ENCODE measurements at regions not wholly inside any gene's neighbourhood (a gene's known extent, or its start where the extent isn't known, plus 50 kb on each side); places are given as distances from the start of the nearest gene placed in this dataset.

DNA sequence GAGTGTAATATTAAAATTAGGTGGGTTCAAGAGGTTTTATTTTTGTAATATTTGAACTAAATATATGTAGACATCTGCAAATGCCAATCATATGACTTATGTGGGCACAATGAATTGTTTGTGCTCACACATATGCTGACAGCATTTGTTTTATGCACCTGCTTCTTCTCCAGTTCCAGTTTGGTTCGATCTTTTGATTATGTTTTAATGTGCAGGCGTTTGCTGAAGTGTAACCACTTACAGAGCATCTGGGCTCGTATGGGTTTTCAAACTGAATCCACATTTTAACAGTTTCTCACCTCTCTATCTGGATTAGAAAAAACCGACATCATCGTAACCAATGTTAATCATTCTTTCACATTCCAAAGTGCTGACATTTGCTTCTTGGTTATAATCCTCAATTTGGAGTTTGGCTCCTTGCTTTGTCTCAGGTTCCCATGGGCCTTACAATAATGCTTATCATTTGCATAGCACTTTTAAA lies 129.1 kb upstream of the SPACA1 start:
- Histone ChIP-seq H3K4me2 (ENCODE audit: low read length) (no peak overlapping the region), H3K27ac (ENCODE audit: low read depth, low read length) (no peak overlapping the region), H3K79me1 (ENCODE audit: low read length) (no peaks in the 10 kb centered on the region), H4K8ac (ENCODE audit: low read depth, low read length) (no peak overlapping the region), H3K14ac (ENCODE audit: low read length) (no peak overlapping the region), H3K9ac (ENCODE audit: low read length) (no peak overlapping the region), H2BK12ac (ENCODE audit: low read length) (no peak overlapping the region), H4K12ac (ENCODE audit: low read depth, low read length) (no peak overlapping the region), H2AFZ (ENCODE audit: insufficient read depth, low read length, poor library complexity) (no peak overlapping the region), H3K4me3 (ENCODE audit: low read depth, low read length) (no peak overlapping the region), H3K36me3 (ENCODE audit: control insufficient read depth in 1 of 2, insufficient read depth in 2 of 2, low read length in 2 of 2) (no peaks in the 10 kb centered on the region), H3K4me1 (ENCODE audit: control insufficient read depth in 1 of 2, insufficient read depth in 2 of 2, low read length in 2 of 2) (no peaks in the 10 kb centered on the region), H3K9me3 (ENCODE audit: insufficient read depth, low read depth, low read length) (peaks cover 6% of the 10 kb centered on the region), H2BK120ac (ENCODE audit: insufficient read depth, low read length, poor library complexity) (no peak overlapping the region), H3K27me3 (ENCODE audit: insufficient read depth, low read length) (no peaks in the 10 kb centered on the region), H3K18ac (ENCODE audit: low read length) (no peak overlapping the region), H3K4ac (ENCODE audit: low read depth, low read length) (no peak overlapping the region), H3K23ac (ENCODE audit: low read length) (no peak overlapping the region), H4K91ac (ENCODE audit: low read depth, low read length) (no peak overlapping the region), H2AK5ac (ENCODE audit: low read length) (no peak overlapping the region), H3K79me2 (ENCODE audit: control insufficient read depth, insufficient read depth, low read length, poor library complexity) (no peaks in the 10 kb centered on the region), H2BK5ac (ENCODE audit: low read depth, low read length, poor library complexity) (no peak overlapping the region)
- WGBS (ENCODE audit: extremely low coverage, insufficient coverage, insufficient read length), result no CpG with 5 or more reads among the region's 5 CpGs
- DNase-seq, result no peak

DNA sequence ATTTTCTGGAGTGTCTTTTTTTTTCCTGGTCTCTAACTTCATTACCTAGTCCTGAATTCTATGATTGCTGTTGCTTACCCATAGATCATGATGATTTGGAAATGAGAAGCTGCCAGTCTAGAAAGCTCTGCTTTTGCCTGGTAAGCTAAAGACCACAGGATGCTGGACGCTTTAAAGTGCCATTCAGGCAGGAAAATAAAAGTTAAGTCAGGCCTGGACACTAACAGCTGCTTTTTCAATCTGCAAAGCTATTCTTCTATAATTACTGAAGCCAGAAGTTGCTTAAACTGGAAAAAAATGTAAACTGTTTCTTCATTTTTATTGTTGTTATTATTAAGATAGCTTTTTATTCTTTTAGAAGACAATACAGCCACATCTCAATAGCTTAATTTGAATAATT lies 129.8 kb upstream of the SPACA1 start:
- Histone ChIP-seq H3K4me2 (ENCODE audit: low read length) (no peak overlapping the region), H2BK120ac (ENCODE audit: insufficient read depth, low read length, poor library complexity) (no peak overlapping the region), H4K12ac (ENCODE audit: low read depth, low read length) (no peak overlapping the region), H3K4me1 (ENCODE audit: control insufficient read depth in 1 of 2, insufficient read depth in 2 of 2, low read length in 2 of 2) (no peaks in the 10 kb centered on the region), H2BK12ac (ENCODE audit: low read length) (no peak overlapping the region), H3K14ac (ENCODE audit: low read length) (no peak overlapping the region), H3K27ac (ENCODE audit: low read depth, low read length) (no peak overlapping the region), H3K9me3 (ENCODE audit: insufficient read depth, low read depth, low read length) (peaks cover 6% of the 10 kb centered on the region), H4K8ac (ENCODE audit: low read depth, low read length) (no peak overlapping the region), H3K18ac (ENCODE audit: low read length) (no peak overlapping the region), H3K4me3 (ENCODE audit: low read depth, low read length) (no peak overlapping the region), H2AK5ac (ENCODE audit: low read length) (no peak overlapping the region), H3K79me1 (ENCODE audit: low read length) (no peaks in the 10 kb centered on the region), H3K27me3 (ENCODE audit: insufficient read depth, low read length) (no peaks in the 10 kb centered on the region), H3K9ac (ENCODE audit: low read length) (no peak overlapping the region), H4K91ac (ENCODE audit: low read depth, low read length) (no peak overlapping the region), H3K23ac (ENCODE audit: low read length) (no peak overlapping the region), H3K79me2 (ENCODE audit: control insufficient read depth, insufficient read depth, low read length, poor library complexity) (no peaks in the 10 kb centered on the region), H2AFZ (ENCODE audit: insufficient read depth, low read length, poor library complexity) (no peak overlapping the region), H2BK5ac (ENCODE audit: low read depth, low read length, poor library complexity) (no peak overlapping the region), H3K36me3 (ENCODE audit: control insufficient read depth in 1 of 2, insufficient read depth in 2 of 2, low read length in 2 of 2) (no peaks in the 10 kb centered on the region), H3K4ac (ENCODE audit: low read depth, low read length) (no peak overlapping the region)
- no peak for DNase-seq
- no CpG with 5 or more reads among the region's 1 CpG for WGBS (ENCODE audit: extremely low coverage, insufficient coverage, insufficient read length)

DNA sequence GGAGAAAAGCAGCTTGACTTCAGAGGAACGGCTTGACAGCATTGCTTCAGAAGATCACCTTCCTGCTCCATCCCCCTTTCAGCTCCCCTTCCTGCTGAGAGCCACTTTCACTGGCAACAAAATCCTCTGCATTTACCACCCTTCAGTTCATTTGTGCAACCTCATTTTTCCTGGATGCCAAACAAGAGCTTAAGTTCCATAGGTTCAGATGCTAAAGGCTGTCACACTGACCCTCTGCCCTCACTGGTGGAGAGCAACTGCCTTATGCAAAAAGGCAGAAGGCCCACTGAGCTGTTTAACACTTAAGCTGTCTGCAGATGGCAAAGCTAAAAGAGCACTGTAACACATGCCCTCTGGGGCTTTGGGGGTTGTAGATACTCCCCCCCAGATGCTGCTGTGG lies 131.2 kb upstream of the SPACA1 start:
- Histone ChIP-seq H3K79me2 (ENCODE audit: control insufficient read depth, insufficient read depth, low read length, poor library complexity) (no peaks in the 10 kb centered on the region), H2AK5ac (ENCODE audit: low read length) (no peak overlapping the region), H3K4me1 (ENCODE audit: control insufficient read depth in 1 of 2, insufficient read depth in 2 of 2, low read length in 2 of 2) (no peaks in the 10 kb centered on the region), H2AFZ (ENCODE audit: insufficient read depth, low read length, poor library complexity) (no peak overlapping the region), H4K8ac (ENCODE audit: low read depth, low read length) (no peak overlapping the region), H3K23ac (ENCODE audit: low read length) (no peak overlapping the region), H3K9me3 (ENCODE audit: insufficient read depth, low read depth, low read length) (peaks cover 6% of the 10 kb centered on the region), H3K4ac (ENCODE audit: low read depth, low read length) (no peak overlapping the region), H4K91ac (ENCODE audit: low read depth, low read length) (no peak overlapping the region), H2BK120ac (ENCODE audit: insufficient read depth, low read length, poor library complexity) (no peak overlapping the region), H2BK5ac (ENCODE audit: low read depth, low read length, poor library complexity) (no peak overlapping the region), H3K4me2 (ENCODE audit: low read length) (no peak overlapping the region), H3K18ac (ENCODE audit: low read length) (no peak overlapping the region), H3K9ac (ENCODE audit: low read length) (no peak overlapping the region), H3K4me3 (ENCODE audit: low read depth, low read length) (no peak overlapping the region), H3K79me1 (ENCODE audit: low read length) (no peaks in the 10 kb centered on the region), H3K27me3 (ENCODE audit: insufficient read depth, low read length) (no peaks in the 10 kb centered on the region), H4K12ac (ENCODE audit: low read depth, low read length) (no peak overlapping the region), H3K14ac (ENCODE audit: low read length) (no peak overlapping the region), H3K36me3 (ENCODE audit: control insufficient read depth in 1 of 2, insufficient read depth in 2 of 2, low read length in 2 of 2) (no peaks in the 10 kb centered on the region), H2BK12ac (ENCODE audit: low read length) (no peak overlapping the region), H3K27ac (ENCODE audit: low read depth, low read length) (no peak overlapping the region)
- WGBS (ENCODE audit: extremely low coverage, insufficient coverage, insufficient read length), result no CpG with 5 or more reads among the region's 1 CpG
- no peak for DNase-seq

DNA sequence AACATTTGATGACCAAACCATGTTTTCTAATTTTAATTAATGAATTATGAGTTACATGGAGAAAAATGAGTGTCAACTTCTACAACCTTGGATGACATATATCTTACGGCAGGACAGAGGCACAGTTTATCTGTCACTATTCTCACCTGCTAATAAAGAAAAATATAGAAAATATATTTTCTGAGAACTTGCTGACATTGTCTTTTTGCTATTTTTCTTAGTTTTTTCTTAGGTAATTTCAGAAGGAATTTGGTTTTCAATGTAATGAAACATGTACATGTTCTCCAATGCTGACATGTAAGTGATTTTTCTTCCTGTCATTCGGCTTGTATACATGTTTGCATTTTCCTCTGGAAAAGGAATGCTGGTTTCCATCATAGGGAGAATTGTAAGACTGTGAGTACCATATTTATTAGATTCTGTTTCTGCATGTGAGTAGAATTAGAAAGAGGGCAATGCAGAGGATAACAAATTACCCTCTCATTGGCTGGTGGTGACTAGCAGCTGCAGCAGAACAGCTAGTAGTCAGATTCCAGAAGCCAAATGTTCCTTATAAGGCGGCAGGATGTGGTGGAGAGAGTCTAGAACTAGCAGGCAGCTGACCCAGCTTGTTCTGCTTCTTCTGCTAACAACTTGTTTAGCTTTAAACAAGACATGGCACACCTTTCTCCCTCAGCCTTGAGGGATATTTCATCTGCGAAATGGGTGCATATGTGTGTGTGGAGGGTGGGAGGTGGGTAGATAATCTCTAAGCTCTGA lies 132.8 kb upstream of the SPACA1 start:
- H3K9ac ChIP-seq (ENCODE audit: low read length), result no peak overlapping the region

More for the DNA sequence above, 132.8 kb upstream of the SPACA1 start:
- Histone ChIP-seq H3K27ac (ENCODE audit: low read depth, low read length) (no peak overlapping the region), H3K14ac (ENCODE audit: low read length) (no peak overlapping the region), H3K23ac (ENCODE audit: low read length) (no peak overlapping the region), H3K4ac (ENCODE audit: low read depth, low read length) (no peak overlapping the region), H4K12ac (ENCODE audit: low read depth, low read length) (no peak overlapping the region), H3K79me2 (ENCODE audit: control insufficient read depth, insufficient read depth, low read length, poor library complexity) (no peaks in the 10 kb centered on the region), H2BK5ac (ENCODE audit: low read depth, low read length, poor library complexity) (no peak overlapping the region), H3K4me2 (ENCODE audit: low read length) (no peak overlapping the region), H3K36me3 (ENCODE audit: control insufficient read depth in 1 of 2, insufficient read depth in 2 of 2, low read length in 2 of 2) (no peaks in the 10 kb centered on the region), H3K79me1 (ENCODE audit: low read length) (no peaks in the 10 kb centered on the region), H2AFZ (ENCODE audit: insufficient read depth, low read length, poor library complexity) (no peak overlapping the region), H3K27me3 (ENCODE audit: insufficient read depth, low read length) (no peaks in the 10 kb centered on the region), H4K91ac (ENCODE audit: low read depth, low read length) (no peak overlapping the region), H3K4me3 (ENCODE audit: low read depth, low read length) (no peak overlapping the region), H2AK5ac (ENCODE audit: low read length) (no peak overlapping the region), H4K8ac (ENCODE audit: low read depth, low read length) (no peak overlapping the region), H3K18ac (ENCODE audit: low read length) (no peak overlapping the region), H2BK12ac (ENCODE audit: low read length) (no peak overlapping the region), H2BK120ac (ENCODE audit: insufficient read depth, low read length, poor library complexity) (no peak overlapping the region), H3K9me3 (ENCODE audit: insufficient read depth, low read depth, low read length) (peaks cover 6% of the 10 kb centered on the region), H3K4me1 (ENCODE audit: control insufficient read depth in 1 of 2, insufficient read depth in 2 of 2, low read length in 2 of 2) (no peaks in the 10 kb centered on the region)
- no peak for DNase-seq
- no CpG with 5 or more reads among the region's 4 CpGs for WGBS (ENCODE audit: extremely low coverage, insufficient coverage, insufficient read length)
